HG03159 (cell line): ENCODE measurements at regions not wholly inside any gene's neighbourhood (a gene's known extent, or its start where the extent isn't known, plus 50 kb on each side); places are given as distances from the start of the nearest gene placed in this dataset.

Experiments used
- ATAC-seq: cut with Tn5 transposase; IDR thresholded peaks from one replicate; pipeline ENCODE4 v1.9.1; 2021; ENCODE audit warnings: mild to moderate bottlenecking, moderate library complexity; ENCODE audit not compliant: unreplicated experiment

- no peak for ATAC-seq
Observed at GRCh38 chr6:4466769-4467480, 309.3 kb upstream of the CDYL start.

DNA sequence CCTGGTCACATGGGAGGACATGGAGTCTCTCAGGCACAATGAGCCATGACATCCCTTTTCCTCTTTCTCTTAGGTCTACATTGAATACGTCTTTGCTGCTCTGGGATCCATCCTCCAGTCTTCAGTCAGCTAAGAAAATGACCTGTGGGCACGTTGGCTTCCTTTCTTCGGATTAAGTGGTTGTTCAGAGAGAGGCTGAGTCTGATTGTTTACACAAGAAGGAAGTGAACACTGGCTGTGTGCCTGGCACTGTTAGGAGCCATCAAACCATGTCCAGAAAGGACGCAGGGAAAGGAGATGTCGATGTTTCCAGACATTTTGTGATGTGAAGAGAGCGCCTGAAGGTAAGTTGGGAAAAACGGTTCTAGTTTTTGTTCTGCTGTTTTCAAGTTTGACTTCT, 309.9 kb upstream of the CDYL start:
- no peak for ATAC-seq

- no peak for ATAC-seq
Observed at GRCh38 chr6:4464638-4465037, 311.6 kb upstream of the CDYL start.

- no peak for ATAC-seq
Observed at GRCh38 chr6:4463236-4463635, 313.0 kb upstream of the CDYL start.

DNA sequence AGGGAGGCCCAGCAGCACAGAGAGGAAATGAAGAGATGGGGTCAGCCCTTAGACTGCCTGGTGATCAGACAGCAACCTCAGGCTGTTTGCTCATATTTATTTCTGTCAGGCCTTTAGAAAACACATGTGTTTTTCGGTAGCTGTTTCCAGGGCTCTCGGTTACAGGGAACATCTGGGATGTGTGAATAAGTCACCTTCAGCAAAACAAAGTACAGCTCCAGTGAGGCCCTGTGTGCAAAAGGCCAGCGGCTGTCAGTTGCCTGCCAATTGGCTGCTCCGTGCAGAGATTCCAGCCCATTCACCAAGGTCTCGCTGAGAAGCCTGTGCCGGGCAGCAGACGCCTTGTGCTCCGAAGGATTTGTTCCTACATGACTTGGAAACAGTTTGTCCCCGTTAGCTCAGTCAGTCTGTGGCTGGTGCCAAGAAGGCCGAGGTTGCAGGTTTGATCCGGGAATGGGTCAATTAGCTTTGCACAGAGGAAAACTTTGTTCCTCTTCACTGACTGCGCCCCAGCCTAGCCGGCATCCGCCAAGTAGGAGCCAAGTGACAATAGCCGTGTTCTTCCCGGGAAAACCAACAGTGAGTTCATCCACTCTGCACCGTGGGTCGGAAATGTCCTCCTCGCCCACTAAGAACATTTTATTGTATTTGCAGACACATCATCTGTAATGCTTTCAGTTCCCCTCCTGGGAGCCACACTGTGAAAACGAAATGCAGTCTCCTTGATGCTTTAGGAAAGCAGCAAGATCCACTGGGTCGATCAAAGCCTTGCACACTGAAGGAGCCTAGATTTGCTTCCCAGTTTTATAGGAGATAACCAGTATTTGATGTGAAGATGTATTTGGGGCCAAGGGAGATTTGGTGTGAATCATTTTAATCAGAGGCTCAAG, 315.4 kb upstream of the CDYL start:
- no peak for ATAC-seq

GRCh38 chr6:4459996-4460395, 316.2 kb upstream of the CDYL start:
- no peak for ATAC-seq

DNA sequence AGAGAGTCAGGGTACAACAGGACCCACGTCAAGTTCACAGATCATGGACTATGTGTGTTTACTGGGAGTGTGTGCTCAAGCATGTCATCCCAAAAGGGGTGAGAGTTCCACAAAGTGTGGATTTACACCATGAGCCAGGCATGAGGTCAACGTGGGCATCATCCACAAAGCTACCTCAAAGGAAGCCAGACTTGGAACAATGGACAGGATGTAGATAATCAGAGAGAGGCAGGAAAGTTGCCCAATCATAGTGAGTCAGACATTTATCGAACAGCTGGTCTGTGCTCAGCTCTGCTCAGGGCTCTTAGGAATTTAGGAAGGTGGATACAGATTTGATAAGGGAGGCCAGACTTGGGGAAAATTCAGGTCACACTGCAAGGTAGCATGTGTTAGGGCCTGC, 317.2 kb upstream of the CDYL start:
- no peak for ATAC-seq

DNA sequence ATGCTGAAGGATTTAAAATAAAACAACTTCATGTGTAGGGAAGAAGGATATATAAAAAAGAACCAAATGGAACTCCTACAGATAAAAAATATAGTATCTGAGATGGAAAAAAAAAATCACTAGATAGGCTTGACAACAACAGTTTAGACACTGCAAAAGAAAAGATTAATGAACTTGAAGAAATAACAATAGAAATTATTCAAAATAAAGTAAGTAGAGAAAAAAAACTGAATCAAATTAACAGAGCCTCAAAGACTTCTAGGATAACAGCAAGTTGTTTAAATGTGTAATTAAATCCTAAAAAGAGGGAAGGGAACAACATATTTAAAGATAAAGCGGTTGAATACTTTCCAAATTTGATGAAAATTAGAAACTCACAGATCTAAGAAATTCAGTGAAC, 316.3 kb upstream of the ECI2 start:
- ATAC-seq = no peak

GRCh38 chr6:4451081-4451480, 315.7 kb upstream of the ECI2 start:
- ATAC-seq = no peak

GRCh38 chr6:4450237-4450636, 314.9 kb upstream of the ECI2 start:
- ATAC-seq = no peak

DNA sequence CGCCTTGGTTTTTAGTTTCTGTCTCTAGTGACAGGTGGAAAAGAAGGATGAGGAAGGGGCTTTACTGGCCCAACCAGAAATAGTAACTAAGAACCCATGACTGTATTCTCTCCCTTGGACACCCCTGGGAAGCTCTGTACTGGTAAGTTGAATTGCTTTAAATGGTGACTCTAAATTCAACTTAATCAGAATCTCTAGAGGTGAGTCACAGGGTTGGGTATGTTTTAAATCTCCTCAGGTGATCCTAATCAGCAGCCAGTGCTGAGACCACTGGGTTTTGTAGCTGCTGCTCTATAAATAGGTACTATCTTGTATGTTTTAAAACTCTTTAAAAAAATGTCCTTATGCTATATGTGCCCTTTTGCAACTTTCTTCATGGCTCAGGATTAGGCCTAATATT, 314.0 kb upstream of the ECI2 start:
- ATAC-seq = no peak

- no peak for ATAC-seq
Observed at GRCh38 chr6:4448841-4449240, 313.5 kb upstream of the ECI2 start.

DNA sequence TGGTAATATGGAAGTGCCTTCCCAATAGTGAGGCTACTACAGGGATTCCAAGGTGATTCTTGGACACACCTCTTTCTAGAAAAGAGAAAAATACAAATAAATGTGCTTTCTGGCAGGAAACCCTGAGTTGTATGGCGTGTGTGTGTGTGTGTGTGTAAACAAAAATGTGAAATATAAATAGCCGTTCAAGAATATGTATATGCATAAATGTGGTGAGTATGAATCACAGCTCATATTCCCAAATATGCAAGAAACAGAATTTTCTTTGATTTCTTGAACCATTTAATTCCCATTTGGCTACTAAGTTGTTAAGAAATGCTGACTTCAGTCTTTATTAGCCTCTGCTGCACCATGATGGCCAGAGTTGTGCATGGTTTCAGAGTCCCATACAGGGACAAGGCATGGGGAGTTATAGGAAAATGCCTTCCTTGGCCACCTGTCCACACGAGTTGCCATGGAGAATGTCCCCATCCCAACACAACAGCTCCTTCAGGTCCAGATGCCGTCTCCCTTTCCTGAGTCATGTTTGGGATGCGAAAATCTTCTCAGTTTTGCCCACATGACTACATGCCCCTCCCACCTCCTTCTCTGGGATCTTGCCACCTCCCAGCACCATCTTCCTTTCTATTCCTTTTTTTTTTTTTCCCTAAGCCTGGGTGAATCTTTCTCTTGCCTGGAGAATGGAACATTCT, 312.4 kb upstream of the ECI2 start:
- no peak for ATAC-seq

GRCh38 chr6:4446982-4447381, 311.6 kb upstream of the ECI2 start:
- ATAC-seq = no peak

GRCh38 chr6:4441981-4442434, 306.6 kb upstream of the ECI2 start:
- ATAC-seq = no peak

- no peak for ATAC-seq
Observed at GRCh38 chr6:4439159-4439558, 303.8 kb upstream of the ECI2 start.

GRCh38 chr6:4437342-4437741, 302.0 kb upstream of the ECI2 start:
- no peak for ATAC-seq

- no peak for ATAC-seq
Observed at GRCh38 chr6:4435981-4436445, 300.6 kb upstream of the ECI2 start.

DNA sequence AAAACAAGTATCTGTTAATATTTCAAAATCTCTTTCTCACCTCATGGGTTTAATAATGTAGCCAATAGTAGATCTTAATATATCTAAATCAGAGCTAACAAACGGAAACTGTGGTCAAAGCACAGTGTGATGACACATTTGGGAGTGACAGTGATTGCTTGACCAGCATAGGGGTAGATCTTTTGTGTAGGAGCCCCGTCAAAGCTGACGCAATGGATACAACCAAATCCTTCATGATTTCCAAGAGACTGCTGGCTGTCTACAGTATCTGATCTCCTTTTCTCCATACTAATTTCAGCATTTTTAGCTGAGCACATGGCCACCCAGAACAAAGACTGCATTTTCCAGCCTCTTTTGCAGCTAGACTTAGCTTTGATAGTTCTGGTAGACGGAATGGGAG, 299.3 kb upstream of the ECI2 start:
- ATAC-seq = no peak

DNA sequence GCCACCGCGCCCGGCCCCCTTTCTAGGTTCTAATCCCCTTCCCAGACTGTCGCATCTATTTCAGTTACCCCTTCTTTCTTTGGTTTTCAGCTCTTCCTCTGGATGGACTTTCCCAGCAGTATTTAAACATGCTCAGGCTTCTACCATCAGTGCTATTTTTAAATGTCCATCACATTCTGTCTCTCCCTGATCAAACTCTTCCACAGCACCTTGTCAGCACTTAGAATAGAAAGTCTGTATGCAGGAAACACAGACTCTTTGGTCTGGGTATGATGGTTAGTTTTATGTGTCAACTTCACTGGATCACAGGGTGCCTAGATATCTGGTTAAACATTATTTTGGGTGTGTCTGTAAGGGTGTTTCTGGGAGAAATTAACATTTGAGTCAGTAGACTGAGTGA, 297.8 kb upstream of the ECI2 start:
- ATAC-seq = no peak

- no peak for ATAC-seq
Observed at GRCh38 chr6:4426968-4427367, 291.6 kb upstream of the ECI2 start.

- ATAC-seq = no peak
Observed at GRCh38 chr6:4421837-4422236, 286.5 kb upstream of the ECI2 start.
